ENCODE measurements at regions not wholly inside any gene's neighbourhood (a gene's known extent, or its start where the extent isn't known, plus 50 kb on each side); places are given as distances from the start of the nearest gene placed in this dataset.
"Not testable (repeated sequence)": the region's sequence is repeated elsewhere in the genome, so short reads cannot be mapped to it uniquely, and the experiment has no call there.

DNA sequence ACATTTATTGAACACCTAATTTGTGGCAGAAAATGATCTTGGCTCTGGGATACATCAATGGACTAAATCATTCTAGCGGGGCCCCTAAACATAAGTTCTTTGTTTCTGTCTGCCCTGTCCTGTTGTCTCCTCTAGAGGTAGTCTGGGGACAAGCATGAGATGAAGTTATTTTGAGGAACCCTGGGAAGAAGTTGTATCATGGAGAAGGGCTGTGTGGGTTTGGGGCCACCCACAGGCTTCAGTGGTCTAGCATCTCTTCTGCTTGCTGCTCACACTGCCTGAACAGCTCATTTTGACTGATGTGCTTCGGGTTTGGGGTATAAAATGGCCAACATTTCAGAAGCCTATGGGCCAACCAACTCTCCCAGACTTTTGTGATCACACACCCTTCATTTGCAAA is 50.3 kb upstream of the OSBPL11 start:
- DNase-seq = no peak

DNA sequence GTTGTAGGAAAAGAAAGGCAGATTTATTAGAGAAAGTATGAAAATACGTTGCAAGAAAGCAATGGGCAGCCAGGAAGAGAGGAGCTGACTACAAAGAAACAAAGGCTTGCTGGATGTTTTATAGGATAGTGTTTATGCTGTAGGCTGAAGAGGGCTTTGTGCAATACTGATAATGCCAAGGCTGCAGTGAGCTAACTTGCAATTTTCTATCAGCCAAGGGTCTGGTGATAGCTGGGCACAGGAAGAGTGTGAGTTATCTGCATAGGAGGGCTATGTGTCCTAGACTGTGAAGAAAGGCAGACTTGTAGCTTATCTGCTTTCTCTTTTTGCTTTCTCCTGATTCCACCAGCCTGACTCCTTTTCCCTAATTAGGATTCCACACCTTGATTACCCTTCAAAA is 51.3 kb upstream of the OSBPL11 start:
- no peak for DNase-seq

DNA sequence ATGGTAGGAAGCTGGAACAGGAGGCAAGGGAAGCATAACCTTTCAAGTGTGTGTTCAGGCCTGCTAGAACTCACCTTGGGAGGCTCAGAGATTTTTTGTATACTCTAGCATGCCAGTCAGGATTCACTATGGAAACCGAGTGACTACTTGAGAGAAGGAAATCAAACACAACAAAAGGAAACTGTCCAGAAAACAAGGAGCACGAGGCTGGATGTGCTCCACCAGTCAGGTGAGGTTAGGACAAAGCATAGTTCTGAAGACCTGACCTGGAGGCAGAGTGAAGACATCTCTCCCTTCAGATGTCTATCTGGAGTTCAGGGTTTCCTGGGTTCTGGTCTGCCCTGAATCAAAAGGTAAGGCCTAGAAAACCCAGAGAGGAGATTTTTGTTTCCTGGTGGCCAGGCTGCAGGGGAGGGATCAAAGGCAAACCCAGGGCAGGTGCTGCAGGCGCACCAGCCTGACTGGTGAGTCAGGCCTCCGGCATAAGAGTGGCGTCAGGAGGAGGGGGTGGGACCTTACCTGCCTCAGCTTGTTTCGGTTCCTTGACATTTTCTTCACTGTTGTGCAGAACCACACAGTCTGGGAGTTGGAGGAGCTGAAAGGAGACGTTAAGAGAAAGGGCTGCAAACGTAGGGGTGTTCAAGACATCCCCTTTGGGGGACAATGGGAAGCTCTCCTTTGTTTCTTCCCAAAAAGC is 52.2 kb upstream of the OSBPL11 start:
- no peak for DNase-seq

GRCh38 chr3:125651244-125651643 is 55.9 kb upstream of the OSBPL11 start:
- no peak for DNase-seq

GRCh38 chr3:125652349-125652748 is 57.1 kb upstream of the OSBPL11 start:
- no peak for DNase-seq

GRCh38 chr3:125654526-125654925 is 59.2 kb upstream of the OSBPL11 start:
- DNase-seq = no peak

- DNase-seq = no peak
Measured at GRCh38 chr3:125662675-125663074, 67.4 kb upstream of the OSBPL11 start.

GRCh38 chr3:125670352-125670751 is 75.1 kb upstream of the OSBPL11 start:
- DNase-seq = no peak

GRCh38 chr3:125670945-125671344 is 75.6 kb upstream of the OSBPL11 start:
- DNase-seq = no peak

- no peak for DNase-seq
Measured at GRCh38 chr3:125671461-125672243, 76.4 kb upstream of the OSBPL11 start.

GRCh38 chr3:125675791-125676190 is 80.5 kb upstream of the OSBPL11 start:
- no peak for DNase-seq

DNA sequence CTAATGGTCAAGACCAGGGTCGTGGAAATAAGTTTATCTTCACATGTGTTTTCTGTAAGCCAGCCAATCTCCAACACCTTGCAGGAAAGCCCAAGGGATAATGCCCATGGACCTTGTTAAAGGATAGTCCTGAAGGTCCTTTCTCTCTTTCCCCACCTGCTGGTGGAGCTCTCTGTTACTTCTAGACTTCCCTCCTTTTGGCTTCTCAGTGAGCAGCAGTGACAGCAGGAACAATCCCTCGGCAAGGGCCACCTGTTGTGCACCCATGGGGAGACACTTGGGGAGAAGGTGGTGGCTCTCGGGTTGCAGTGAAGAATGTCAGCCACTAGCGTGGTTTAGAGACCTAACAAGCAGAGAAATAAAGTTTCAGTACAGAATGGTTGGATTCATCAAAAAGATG is 84.0 kb upstream of the OSBPL11 start:
- DNase-seq = no peak

- no peak for DNase-seq
Measured at GRCh38 chr3:125681146-125681545, 85.8 kb upstream of the OSBPL11 start.

GRCh38 chr3:125681906-125682305 is 86.6 kb upstream of the OSBPL11 start:
- DNase-seq = not testable (repeated sequence)

- not testable (repeated sequence) for DNase-seq
Measured at GRCh38 chr3:125682610-125683009, 87.3 kb upstream of the OSBPL11 start.

DNA sequence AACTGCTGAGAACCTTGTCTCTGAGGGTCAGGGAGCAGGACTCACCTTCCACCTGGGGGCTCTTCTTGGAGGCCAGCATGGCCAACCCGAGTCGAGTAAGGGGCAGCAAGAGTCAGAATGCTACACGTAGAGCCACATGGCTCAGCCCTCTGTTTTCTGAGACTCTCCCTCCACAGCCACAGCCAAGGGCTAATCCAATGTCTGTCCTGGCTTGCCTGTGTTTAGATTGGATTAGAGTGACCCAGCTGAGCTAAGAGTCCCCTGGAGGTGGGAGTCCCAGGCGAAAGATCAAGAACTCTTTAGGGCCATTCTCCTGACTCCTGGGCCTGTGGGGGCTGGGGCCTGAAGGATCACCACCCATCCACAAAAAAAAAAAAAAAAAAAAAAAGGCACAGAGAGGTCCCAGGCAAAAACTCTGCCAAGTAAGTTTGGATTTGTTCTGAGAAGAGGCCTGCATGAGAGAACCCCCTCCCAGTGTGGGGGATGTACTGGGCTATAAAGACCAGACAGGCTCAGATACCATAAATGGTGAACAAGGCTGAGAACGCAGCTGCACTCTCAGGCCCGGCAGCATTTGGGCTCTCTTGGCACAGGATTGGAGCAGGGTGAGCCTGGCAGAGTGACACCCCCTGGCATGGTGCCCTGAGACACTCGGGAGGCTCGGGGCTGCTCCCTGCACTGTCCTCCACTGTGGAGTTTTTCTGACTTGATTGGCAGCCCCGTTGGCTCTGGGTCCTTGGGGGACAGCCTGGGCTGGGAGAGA is 88.0 kb upstream of the OSBPL11 start:
- no peak for DNase-seq

GRCh38 chr3:125684199-125684598 is 88.9 kb upstream of the OSBPL11 start:
- no peak for DNase-seq

- DNase-seq = not testable (repeated sequence)
Measured at GRCh38 chr3:125685741-125686140, 90.4 kb upstream of the OSBPL11 start.

GRCh38 chr3:125692361-125692760 is 97.1 kb upstream of the OSBPL11 start:
- no peak for DNase-seq

DNA sequence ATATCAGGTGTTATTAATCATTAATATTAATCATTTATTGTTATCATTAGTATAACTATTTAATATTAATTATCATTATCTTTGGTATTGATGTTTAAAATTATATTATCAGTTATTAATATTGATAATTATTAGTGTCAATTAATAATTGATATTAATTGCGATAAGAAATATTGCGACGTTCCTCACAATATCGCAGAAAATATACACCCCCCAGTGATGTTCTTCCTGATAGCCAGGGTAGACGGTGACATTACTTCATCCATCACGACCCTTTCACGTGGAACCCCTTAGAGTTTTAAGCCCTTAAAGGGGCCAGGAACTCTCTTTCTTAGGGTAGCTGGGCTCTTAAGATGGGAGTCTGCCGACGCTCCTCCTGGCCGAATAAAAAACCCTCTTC is 98.6 kb upstream of the OSBPL11 start:
- DNase-seq = no peak

DNA sequence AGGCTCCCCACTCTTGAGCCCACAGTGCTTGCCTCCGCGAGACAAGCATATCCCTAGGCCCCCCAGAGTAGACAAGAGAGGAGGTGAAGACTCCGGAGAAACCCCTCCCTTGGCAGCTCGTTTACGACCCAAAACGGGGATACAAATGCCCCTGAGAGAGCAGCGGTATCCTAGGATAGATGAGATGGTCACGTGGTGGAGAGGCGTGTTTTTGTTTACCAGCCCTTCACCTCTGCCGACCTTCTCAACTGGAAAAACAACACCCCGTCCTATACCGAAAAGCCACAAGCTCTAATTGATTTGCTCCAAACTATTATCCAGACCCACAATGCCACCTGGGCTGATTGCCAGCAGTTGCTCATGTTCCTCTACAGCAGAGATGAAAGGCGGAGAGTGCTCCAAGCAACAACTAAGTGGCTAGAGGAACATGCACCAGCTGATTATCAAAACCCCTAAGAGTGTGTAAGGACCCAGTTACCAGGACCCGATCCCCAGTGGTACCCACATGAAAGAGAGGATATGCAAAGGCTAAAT is 99.5 kb upstream of the OSBPL11 start:
- no peak for DNase-seq

DNA sequence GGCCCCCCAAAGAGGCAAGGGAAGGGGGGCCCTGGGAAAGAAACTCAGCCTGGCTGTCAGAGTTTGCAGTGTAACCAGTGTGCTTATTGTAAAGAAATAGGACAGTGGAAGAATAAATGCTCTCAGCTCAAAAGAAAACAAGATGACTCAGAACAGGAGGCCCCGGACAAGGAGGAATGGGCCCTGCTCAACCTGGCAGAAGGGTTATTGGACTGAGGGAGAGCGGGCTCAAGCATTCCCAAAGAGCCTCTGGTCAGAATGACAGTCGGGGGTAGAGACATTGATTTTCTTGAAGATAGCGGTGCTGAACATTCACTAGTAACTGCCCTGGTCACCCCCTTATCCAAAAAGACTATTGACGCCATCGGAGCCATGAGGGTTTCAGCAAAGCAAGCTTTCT is 100.4 kb upstream of the OSBPL11 start:
- no peak for DNase-seq

DNA sequence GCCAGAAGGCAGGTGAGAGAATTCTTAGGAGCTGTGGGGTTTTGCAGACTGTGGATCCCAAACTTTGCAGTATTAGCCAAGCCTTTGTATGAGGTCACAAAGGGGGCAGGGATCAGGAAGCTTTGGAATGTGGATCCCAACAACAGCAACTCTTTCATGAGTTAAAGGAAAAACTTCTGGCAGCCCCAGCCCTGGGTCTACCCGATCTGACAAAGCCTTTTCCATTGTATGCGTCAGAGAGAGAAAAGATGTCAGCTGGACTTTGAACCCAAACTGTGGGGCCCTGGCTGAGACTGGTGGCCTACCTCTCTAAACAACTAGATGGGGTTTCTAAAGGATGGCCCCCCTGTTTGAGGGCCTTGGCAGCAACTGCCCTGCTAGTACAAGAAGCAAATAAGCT is 101.8 kb upstream of the OSBPL11 start:
- DNase-seq = not testable (repeated sequence)

Measured in activated effector memory CD4-positive, alpha-beta T cell treated with anti-CD3 and anti-CD28 coated beads, Interleukin-2, amount 50 U/mL, for 16 hours (primary cell).